GM12891 (cell line): ENCODE measurements at regions not wholly inside any gene's neighbourhood (a gene's known extent, or its start where the extent isn't known, plus 50 kb on each side); places are given as distances from the start of the nearest gene placed in this dataset.

ENCODE experiments used
- POLR2A ChIP-seq: IDR thresholded peaks from 2 replicates; pipeline ENCODE4 v1.6.1; 2011; ENCODE audit warnings: low read depth, low read length, control low read depth
- POLR2AphosphoS5 ChIP-seq: IDR thresholded peaks from 2 replicates; pipeline ENCODE4 v1.6.1; 2011; ENCODE audit warnings: low read depth, low read length, control low read depth

- TF ChIP-seq POLR2A (no peak), POLR2AphosphoS5 (no peak)
Observed at GRCh38 chr7:115177103-115177502, 255.2 kb downstream of the MDFIC start.
